ENCODE measurements at regions not wholly inside any gene's neighbourhood (a gene's known extent, or its start where the extent isn't known, plus 50 kb on each side); places are given as distances from the start of the nearest gene placed in this dataset.

DNA sequence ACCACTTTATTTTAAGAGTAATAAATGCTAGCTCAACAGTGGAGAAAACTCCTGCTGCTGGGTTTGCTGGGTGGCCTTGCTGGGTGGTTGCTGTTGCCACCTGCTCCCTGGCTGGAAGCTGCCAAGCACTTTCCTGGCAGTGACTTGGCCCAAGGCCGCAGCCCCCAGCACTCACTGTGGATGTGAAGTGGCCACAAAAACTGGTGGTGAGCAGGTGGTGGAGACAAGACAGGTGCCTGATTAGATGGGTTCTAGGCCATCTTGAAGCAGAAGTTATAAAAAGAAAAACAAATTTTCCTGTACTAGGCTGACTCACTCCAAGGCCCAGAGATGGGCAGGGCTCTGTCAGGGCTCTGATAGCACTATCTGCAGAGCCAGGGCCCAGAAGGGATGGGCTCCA lies 224.7 kb upstream of the NLRP1 start:
- TF ChIP-seq, protein P1, sequence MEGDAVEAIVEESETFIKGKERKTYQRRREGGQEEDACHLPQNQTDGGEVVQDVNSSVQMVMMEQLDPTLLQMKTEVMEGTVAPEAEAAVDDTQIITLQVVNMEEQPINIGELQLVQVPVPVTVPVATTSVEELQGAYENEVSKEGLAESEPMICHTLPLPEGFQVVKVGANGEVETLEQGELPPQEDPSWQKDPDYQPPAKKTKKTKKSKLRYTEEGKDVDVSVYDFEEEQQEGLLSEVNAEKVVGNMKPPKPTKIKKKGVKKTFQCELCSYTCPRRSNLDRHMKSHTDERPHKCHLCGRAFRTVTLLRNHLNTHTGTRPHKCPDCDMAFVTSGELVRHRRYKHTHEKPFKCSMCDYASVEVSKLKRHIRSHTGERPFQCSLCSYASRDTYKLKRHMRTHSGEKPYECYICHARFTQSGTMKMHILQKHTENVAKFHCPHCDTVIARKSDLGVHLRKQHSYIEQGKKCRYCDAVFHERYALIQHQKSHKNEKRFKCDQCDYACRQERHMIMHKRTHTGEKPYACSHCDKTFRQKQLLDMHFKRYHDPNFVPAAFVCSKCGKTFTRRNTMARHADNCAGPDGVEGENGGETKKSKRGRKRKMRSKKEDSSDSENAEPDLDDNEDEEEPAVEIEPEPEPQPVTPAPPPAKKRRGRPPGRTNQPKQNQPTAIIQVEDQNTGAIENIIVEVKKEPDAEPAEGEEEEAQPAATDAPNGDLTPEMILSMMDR (IDR thresholded peaks at IDR 0.05; ENCODE audit: insufficient read depth, low read length, poor library complexity, severe bottlenecking): no peak
- TF ChIP-seq EZH2phosphoT487 (conservative IDR thresholded peaks at IDR 0.05; ENCODE audit: low read length): no peak

Measured in SU-DHL-6 (cell line).